ENCODE measurements at regions not wholly inside any gene's neighbourhood (a gene's known extent, or its start where the extent isn't known, plus 50 kb on each side); places are given as distances from the start of the nearest gene placed in this dataset.

GRCh38 chr7:156071612-156072011 is 259.3 kb upstream of the SHH start:
- H3K27ac ChIP-seq (ENCODE audit: extremely low read length, insufficient read depth, low read length) = no peak overlapping the region
- ATAC-seq (no peak), FAIRE-seq (no peak), DNase-seq (ENCODE audit: low spot score) (no peak)
- TF ChIP-seq ZNF44 (CRISPR knock-in tag; IDR thresholded peaks at IDR 0.05) = no peak
- no peak for TF ChIP-seq JARID2 (CRISPR knock-in tag; IDR thresholded peaks at IDR 0.05; ENCODE audit: insufficient replicate concordance)
- TF ChIP-seq PAF1 (CRISPR knock-in tag; IDR thresholded peaks at IDR 0.05) = no peak
- no peak for TF ChIP-seq SRY (CRISPR knock-in tag; IDR thresholded peaks at IDR 0.05)
- no peak for TF ChIP-seq PHF5A (CRISPR knock-in tag; IDR thresholded peaks at IDR 0.05; ENCODE audit: low read depth, unreplicated experiment)
- TF ChIP-seq ZNF331 (CRISPR knock-in tag; IDR thresholded peaks at IDR 0.05) = no peak
- TF ChIP-seq ZBTB7B (CRISPR knock-in tag; IDR thresholded peaks at IDR 0.05) = no peak
- TF ChIP-seq AHDC1 (CRISPR knock-in tag; IDR thresholded peaks at IDR 0.05; ENCODE audit: borderline replicate concordance) = no peak
- no peak for TF ChIP-seq ATF1 (CRISPR knock-in tag; IDR thresholded peaks at IDR 0.05)
- no peak for TF ChIP-seq ETV5 (CRISPR knock-in tag; IDR thresholded peaks at IDR 0.05; ENCODE audit: borderline replicate concordance)
- TF ChIP-seq IRF2 (CRISPR knock-in tag; IDR thresholded peaks at IDR 0.05) = no peak
- no peak for TF ChIP-seq MEIS2 (CRISPR knock-in tag; IDR thresholded peaks at IDR 0.05)
- no peak for TF ChIP-seq ZNF724P (CRISPR knock-in tag; IDR thresholded peaks at IDR 0.05; ENCODE audit: borderline replicate concordance)
- no peak for TF ChIP-seq SMAD3 (CRISPR knock-in tag; IDR thresholded peaks at IDR 0.05)
- TF ChIP-seq ZNF780A (CRISPR knock-in tag; IDR thresholded peaks at IDR 0.05) = no peak
- TF ChIP-seq ZBTB38 (CRISPR knock-in tag; IDR thresholded peaks at IDR 0.05) = no peak
- no peak for TF ChIP-seq SALL2 (CRISPR knock-in tag; IDR thresholded peaks at IDR 0.05)
- no peak for TF ChIP-seq ZC3H13 (CRISPR knock-in tag; IDR thresholded peaks at IDR 0.05)
- no peak for TF ChIP-seq ZNF839 (CRISPR knock-in tag; IDR thresholded peaks at IDR 0.05; ENCODE audit: borderline replicate concordance)
- no peak for TF ChIP-seq YY1 (IDR thresholded peaks at IDR 0.05; ENCODE audit: insufficient read depth, insufficient replicate concordance, low read depth, low read length)
- WGBS (ENCODE audit: low lambda C conversion rate) = 18% methylated on average over 13 of the region's 13 CpGs
- H3K9ac ChIP-seq (ENCODE audit: insufficient read depth, low read depth, low read length) = no peak overlapping the region
- H3K79me2 ChIP-seq (ENCODE audit: insufficient read depth, low read length) = no peaks in the 10 kb centered on the region
- no peak overlapping the region for H2AFZ ChIP-seq (ENCODE audit: low read length)
- ChIA-PET POLR2A (no interaction called here), CTCF (ENCODE audit: low intra/inter-chr PET ratio, low total read pairs) (no interaction called here)
- H3K4me1 ChIP-seq (ENCODE audit: insufficient read depth, low read length) = no peaks in the 10 kb centered on the region
- no peaks in the 10 kb centered on the region for H4K20me1 ChIP-seq (ENCODE audit: insufficient read depth, low read length)
- no peaks in the 10 kb centered on the region for H3K36me3 ChIP-seq (replicated peaks in 1 of 2; ENCODE audit: control insufficient read depth in 1 of 2, insufficient read depth in 2 of 2, low read length in 2 of 2)
- BruUV-seq (replicated peaks) = no TSS peak
- H3K4me2 ChIP-seq (ENCODE audit: low read depth, low read length) = no peak overlapping the region
- no peak overlapping the region for H3K4me3 ChIP-seq (replicated peaks in 1 of 3; ENCODE audit: insufficient read depth in 1 of 3, low read depth in 2 of 3, low read length in 3 of 3)
- intact Hi-C loops (cut with micrococcal nuclease; ENCODE audit: unreplicated experiment) (no loop called here), in situ Hi-C loops (cut with HindIII; ENCODE audit: extremely low pct_ligation_motif_present, low pct_unique_long_range_greater_than_20kb) (no loop called here)
- peaks cover 5 to 32% of the 10 kb centered on the region in 2 experiments; a peak in 4 of 5 replicates for H3K27me3 ChIP-seq (ENCODE audit: control insufficient read depth in 1 of 2, insufficient read depth in 2 of 2, low read length in 2 of 2)
- no peaks in the 10 kb centered on the region for H3K9me3 ChIP-seq (ENCODE audit: low read length)

All from HepG2 (cell line).